GM18502 (cell line): ENCODE measurements at regions not wholly inside any gene's neighbourhood (a gene's known extent, or its start where the extent isn't known, plus 50 kb on each side); places are given as distances from the start of the nearest gene placed in this dataset.
"Not testable (repeated sequence)": the region's sequence is repeated elsewhere in the genome, so short reads cannot be mapped to it uniquely, and the experiment has no call there.

Experiments
- ATAC-seq: cut with Tn5 transposase; IDR thresholded peaks from one replicate; pipeline ENCODE4 v1.9.1; 2021; ENCODE audit warnings: mild to moderate bottlenecking; ENCODE audit not compliant: unreplicated experiment, poor library complexity

- ATAC-seq = no peak
Observed at GRCh38 chr4:116361790-116362189, 723.6 kb downstream of the TRAM1L1 start.

- peak; percentile 99 for ATAC-seq
Observed at GRCh38 chr4:116358633-116359222, 726.6 kb downstream of the TRAM1L1 start.

DNA sequence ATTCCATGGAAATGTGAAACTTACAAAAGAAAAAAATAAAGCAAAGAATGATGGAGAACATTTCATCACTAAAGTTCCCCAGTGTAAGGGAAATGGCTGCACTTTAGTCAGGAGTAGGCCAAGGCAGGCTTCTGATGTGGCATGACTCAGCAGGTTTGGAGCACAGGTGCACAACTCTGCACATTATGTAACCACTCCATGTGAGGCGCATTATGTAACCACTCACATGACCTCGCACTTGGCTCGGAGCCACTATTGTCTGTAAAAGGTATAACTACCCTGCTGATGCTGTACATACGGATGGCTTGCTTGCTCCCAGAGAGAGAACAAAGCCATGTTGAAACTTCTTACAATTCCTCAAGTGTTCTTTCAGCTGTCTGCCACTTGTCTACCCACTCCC lies 727.6 kb downstream of the TRAM1L1 start:
- no peak for ATAC-seq

GRCh38 chr4:116346750-116347149 lies 738.6 kb downstream of the TRAM1L1 start:
- no peak for ATAC-seq

DNA sequence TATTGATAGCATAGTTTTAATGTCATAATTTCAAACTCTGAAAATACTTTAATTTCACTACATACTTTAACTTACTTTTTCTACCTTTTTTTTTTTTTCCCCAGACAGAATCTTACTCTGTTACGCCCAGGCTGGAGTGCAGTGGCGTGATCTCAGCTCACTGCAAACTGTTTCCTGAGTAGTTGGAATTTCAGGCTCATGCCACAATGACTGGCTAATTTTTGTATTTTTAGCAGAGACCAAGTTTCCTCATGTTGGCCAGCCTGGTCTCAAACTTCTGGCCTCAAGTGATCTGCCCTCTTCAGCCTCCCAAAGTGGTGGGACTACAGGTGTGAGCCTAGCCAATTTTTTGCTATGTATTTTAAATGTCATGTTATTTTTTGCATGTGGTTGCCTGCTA lies 741.6 kb downstream of the TRAM1L1 start:
- ATAC-seq = no peak

- no peak for ATAC-seq
Observed at GRCh38 chr4:116342143-116342542, 743.2 kb downstream of the TRAM1L1 start.

DNA sequence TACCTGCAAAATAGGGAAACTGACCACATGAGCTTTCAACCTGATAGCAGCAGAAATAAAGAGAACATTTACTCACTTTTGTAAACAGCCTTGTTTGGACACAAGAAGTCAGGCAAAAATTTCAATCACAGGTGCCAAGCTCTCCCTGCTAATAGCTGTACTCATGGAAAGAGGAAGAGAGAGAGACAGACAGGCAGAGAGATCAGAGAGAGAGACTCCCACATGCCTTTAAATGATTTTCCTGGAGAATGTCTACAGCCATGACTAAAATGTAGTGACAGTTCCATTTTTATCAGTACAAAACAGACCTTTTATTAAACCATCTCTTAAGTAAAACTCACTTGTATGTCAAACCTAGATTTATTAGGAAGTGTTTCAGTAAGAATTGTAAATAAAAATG lies 752.9 kb downstream of the TRAM1L1 start:
- no peak for ATAC-seq

DNA sequence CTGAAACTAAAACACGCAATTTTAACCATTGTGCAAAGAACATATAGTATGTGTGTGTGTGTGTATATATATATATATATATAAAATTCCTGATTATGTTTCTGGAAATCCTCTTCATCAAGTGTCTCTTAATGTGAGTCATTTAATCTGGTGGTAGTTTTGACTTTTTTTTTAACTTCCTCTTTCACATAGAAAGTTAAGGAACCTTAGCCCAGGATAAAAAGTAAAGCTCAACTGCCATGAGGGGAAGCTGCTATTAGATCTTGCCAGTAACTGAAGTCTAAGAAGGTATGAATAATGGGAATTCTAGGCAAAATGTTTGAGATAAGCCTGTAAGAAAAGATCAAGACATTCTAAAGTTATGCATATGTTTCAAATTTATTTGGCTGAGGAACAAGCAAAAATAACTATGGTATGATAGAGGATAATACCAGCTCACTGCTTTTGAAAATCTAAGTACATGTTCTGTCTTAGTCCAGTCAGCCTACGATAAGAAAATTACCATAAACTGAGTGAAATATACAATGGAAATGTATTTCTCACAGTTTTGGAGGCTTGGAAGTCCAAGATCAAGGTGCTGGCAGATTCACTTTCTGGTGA lies 757.0 kb downstream of the TRAM1L1 start:
- no peak for ATAC-seq

DNA sequence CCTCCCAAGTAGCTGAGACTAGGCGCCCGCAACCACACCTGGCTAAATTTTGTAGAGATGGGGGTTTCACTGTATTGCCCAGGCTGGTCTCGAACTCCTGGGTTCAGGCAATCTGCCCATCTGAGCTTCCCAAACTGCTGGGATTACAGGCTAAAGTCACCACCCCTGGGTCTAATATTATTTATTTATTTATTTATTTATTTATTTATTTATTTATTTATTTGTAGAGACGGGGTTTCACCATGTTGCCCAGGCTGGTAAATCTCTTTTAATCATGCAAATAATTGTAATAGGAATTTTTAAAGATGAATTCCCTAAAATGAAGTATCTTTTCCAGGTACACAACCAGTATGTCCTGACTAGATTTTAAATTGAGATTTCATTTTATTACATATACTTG lies 761.8 kb downstream of the TRAM1L1 start:
- no peak for ATAC-seq

- no peak for ATAC-seq
Observed at GRCh38 chr4:116321471-116321870, 763.9 kb downstream of the TRAM1L1 start.

DNA sequence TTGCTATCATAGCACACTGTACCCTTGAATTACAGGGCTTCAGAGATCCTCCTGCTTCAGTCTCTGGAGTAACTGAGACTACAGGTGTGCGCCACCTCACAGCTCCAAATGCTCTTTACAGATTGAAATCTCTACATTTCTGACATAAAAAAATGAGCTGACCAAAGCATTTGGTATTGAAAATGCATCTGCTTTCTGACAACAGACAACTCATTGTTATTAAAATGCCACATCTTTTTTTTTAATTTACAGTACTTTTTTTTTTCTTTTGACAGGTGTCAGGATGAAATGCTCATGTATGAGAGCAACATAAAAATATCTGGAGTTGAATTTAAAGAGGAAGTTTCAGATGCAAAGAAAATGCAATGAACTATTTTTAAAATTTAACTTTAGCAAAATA lies 764.5 kb downstream of the TRAM1L1 start:
- ATAC-seq = no peak

DNA sequence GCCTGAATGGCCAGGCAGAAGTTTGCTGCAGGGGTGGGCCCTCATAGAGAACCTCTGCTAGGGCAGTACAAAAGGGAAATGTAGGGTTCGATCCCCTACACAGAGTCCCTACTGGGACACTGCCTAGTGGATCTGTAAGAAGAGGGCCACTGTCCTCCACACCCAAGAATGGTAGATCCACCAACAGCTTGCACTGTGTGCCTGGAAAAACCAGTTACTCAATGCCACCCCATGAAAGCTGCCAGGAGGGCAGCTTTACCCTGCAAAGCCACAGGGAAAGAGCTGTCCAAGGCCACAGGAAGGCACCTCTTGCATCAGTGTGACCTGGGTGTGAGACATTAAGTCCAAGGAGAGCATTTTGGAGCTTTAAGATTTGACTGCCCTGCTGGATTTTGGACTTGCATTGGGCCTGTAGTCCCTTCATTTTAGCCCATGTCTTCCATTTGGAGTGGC lies 781.6 kb downstream of the TRAM1L1 start:
- ATAC-seq = no peak

GRCh38 chr4:116302990-116303735 lies 782.2 kb downstream of the TRAM1L1 start:
- no peak for ATAC-seq

DNA sequence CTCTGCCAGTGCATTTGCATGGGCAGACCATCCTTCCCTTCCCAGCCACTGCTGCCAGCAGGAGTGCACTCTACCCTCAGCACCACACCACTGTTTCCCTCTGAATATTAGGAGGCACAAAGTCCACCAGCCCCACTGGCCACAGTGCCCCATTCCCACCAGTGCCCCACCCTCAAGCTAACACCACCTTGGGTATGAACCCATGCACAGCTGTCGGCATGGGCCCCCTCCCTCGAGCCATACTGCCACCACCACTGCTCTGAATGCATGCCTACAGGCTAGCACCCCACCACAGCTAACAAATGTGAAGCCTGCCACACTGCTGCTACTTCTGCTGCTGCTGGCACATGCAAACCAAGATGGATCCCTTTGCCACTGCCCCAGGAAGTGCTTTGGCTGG lies 810.4 kb downstream of the TRAM1L1 start:
- no peak for ATAC-seq

DNA sequence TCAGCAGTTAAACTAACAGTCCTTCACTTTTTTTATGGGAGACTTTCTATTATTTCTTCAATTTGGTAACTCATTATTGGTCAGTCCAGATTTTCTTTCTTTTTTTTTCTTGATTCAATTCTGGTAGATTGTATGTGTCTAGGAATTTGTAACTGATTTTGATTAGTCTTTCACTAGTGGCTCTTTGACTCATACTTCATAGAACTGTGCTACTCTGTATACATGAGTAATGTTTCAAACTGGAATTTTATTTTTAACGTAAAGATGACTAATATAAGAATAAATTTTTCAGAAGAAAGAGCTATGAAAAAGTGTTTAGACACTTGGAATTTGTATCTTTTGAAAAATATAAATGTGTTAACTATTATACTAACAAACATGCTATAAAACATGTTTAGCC lies 813.0 kb downstream of the TRAM1L1 start:
- no peak for ATAC-seq

DNA sequence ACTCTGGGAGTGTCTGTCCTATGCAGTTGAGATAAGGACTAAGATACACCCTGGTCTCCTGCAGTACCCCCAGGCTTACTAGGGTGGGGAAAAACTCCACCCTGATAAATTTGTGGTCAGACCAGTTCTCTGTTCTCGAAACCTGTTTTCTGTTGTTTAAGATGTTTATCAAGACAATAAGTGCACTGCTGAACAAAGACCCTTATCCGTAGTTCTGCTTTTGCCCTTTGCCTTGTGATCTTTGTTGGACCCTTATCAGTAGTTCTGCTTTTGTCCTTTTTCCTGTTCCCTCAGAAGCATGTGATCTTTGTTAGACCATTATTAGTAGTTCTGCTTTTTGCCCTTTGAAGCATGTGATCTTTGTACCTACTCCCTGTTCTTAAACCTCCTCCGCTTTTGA lies 824.4 kb downstream of the TRAM1L1 start:
- not testable (repeated sequence) for ATAC-seq

DNA sequence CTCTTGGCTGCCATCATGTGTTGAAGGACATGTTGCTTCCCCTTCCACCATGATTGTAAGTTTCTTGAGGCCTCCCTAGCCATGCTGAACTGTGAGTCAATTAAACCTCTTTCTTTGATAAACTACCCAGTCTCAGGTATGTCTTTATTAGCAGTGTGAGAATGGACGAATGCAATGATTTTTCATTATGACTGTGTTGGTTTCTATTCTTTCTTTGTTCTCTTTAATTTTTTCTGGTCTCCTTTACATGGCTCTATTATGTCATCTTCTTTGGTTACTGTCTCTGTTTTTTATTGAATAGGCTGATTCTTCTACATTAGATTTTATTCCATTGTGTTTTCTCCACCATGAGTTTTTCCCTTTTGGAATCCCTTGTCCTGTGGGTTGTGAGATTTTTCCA lies 840.6 kb downstream of the TRAM1L1 start:
- ATAC-seq = no peak

DNA sequence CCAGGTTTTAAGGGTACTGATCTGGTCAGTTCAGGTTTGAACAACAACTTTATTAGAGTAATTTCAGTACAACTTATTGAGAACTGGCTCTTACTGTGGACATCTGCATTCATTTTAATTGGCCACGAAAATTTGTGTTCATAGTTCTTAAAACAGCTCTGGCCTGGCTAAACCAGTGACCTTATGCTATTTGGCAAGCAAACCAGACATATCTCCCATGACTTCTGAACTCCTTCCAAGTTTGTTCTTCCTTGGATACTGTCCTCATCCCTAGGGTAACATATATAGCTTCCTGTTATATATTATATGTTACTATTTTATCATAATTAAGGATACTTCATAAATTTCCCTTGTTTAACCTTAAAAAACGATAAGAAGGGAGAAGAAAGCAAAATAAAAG lies 841.9 kb downstream of the TRAM1L1 start:
- ATAC-seq = no peak

DNA sequence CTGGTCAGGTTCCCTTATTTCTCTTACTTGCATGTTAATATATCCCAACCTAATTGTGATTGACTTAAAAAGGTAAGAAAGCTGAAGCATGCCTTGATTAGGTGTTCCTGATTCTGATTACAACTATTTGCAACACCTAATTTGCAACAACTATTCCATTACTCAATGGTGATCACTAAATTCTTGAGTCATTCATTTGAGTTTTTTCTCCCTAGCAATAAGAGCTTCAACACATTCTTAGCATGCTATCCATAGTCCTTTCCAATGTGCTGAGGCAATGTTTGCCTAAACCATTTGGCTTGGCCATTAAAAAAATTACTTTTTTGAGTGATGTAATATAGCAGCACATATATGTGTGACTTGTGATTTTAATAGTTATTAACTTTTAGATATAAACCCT lies 851.4 kb downstream of the TRAM1L1 start:
- ATAC-seq = no peak

DNA sequence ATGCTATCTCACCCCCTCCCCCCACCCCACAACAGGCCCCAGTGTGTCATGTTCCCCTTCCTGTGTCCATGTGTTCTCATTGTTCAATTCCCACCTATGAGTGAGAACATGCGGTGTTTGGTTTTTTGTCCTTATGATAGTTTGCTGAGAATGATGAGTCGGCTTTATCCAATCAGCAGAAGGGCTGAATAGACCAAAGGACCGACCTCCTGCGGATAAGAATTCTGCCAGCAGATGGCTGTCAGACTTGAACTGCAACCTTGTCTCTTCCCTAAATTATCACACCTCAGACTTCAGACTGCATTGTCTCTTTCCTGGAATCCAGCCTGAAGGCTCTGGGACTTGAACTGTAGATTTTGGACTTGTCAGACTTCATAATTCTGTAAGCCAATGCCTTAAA lies 853.4 kb downstream of the TRAM1L1 start:
- ATAC-seq = not testable (repeated sequence)

DNA sequence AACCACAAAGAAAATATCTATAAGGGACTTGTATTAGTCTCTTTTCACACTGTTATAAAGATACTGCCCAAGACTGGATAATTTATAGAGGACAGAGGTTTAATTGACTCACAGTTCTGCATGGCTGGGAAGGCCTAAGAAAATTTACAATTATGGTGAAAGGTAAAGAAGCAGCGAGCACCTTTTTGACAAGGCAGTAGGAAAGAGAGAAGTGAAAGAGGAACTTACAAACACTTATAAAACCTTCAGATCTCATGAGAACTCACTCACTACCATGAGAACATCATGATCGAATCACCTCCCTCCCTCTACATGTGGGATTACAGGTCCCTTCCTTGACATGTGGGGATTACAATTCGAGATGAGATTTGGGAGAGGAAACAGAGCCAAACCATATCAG lies 856.0 kb downstream of the TRAM1L1 start:
- ATAC-seq = no peak
